ENCODE measurements at regions not wholly inside any gene's neighbourhood (a gene's known extent, or its start where the extent isn't known, plus 50 kb on each side); places are given as distances from the start of the nearest gene placed in this dataset.

- no peak for FAIRE-seq
- Mint-ChIP-seq H3K4me1 (ENCODE audit: low read depth, unreplicated experiment) (peaks cover 3% of the 10 kb centered on the region), H3K27me3 (ENCODE audit: low read depth, unreplicated experiment) (peaks cover 3% of the 10 kb centered on the region), H3K9me3 (ENCODE audit: unreplicated experiment) (peaks cover 2% of the 10 kb centered on the region), H3K4me3 (ENCODE audit: unreplicated experiment) (no peak overlapping the region), H3K36me3 (ENCODE audit: low read depth, unreplicated experiment) (no peaks in the 10 kb centered on the region), H3K27ac (ENCODE audit: unreplicated experiment) (peak overlapping the region; percentile 60)
- no peak for TF ChIP-seq CTCF (IDR thresholded peaks at IDR 0.05; ENCODE audit: insufficient read depth, low read depth, low read length)
- no peak for TF ChIP-seq EZH2 (IDR thresholded peaks at IDR 0.05; ENCODE audit: insufficient read depth, low read length)
- Histone ChIP-seq H3K9me3 (ENCODE audit: insufficient read depth, low read depth, low read length) (no peaks in the 10 kb centered on the region), H3K4me1 (ENCODE audit: insufficient read depth, low read length) (no peaks in the 10 kb centered on the region), H3K4me3 (ENCODE audit: insufficient read depth, low read depth, low read length) (no peak overlapping the region), H3K36me3 (ENCODE audit: insufficient read depth, low read length) (no peaks in the 10 kb centered on the region), H3K4me2 (ENCODE audit: low read length) (no peak overlapping the region), H2AFZ (ENCODE audit: low read depth, low read length) (no peak overlapping the region), H3K27ac (ENCODE audit: low read depth, low read length) (no peak overlapping the region), H4K20me1 (ENCODE audit: insufficient read depth, low read length) (no peaks in the 10 kb centered on the region), H3K9ac (ENCODE audit: low read length) (no peak overlapping the region), H3K79me2 (ENCODE audit: insufficient read depth, low read length) (no peaks in the 10 kb centered on the region), H3K27me3 (ENCODE audit: insufficient read depth, low read length) (no peaks in the 10 kb centered on the region)
- no peak for DNase-seq (ENCODE audit: low read depth)
Measured at GRCh38 chr7:97639036-97639435, 92.8 kb upstream of the TAC1 start.

- Histone ChIP-seq H2AFZ (ENCODE audit: low read depth, low read length) (no peak overlapping the region), H3K27ac (ENCODE audit: low read depth, low read length) (no peak overlapping the region), H3K4me1 (ENCODE audit: insufficient read depth, low read length) (no peaks in the 10 kb centered on the region), H4K20me1 (ENCODE audit: insufficient read depth, low read length) (no peaks in the 10 kb centered on the region), H3K4me3 (ENCODE audit: insufficient read depth, low read depth, low read length) (no peak overlapping the region), H3K36me3 (ENCODE audit: insufficient read depth, low read length) (no peaks in the 10 kb centered on the region), H3K9me3 (ENCODE audit: insufficient read depth, low read depth, low read length) (no peaks in the 10 kb centered on the region), H3K4me2 (ENCODE audit: low read length) (no peak overlapping the region), H3K27me3 (ENCODE audit: insufficient read depth, low read length) (no peaks in the 10 kb centered on the region), H3K79me2 (ENCODE audit: insufficient read depth, low read length) (no peaks in the 10 kb centered on the region), H3K9ac (ENCODE audit: low read length) (no peak overlapping the region)
- DNase-seq (ENCODE audit: low read depth) (no peak), FAIRE-seq (no peak)
- Mint-ChIP-seq H3K27ac (ENCODE audit: unreplicated experiment) (no peak overlapping the region), H3K36me3 (ENCODE audit: low read depth, unreplicated experiment) (no peaks in the 10 kb centered on the region), H3K9me3 (ENCODE audit: unreplicated experiment) (no peaks in the 10 kb centered on the region), H3K4me1 (ENCODE audit: low read depth, unreplicated experiment) (no peaks in the 10 kb centered on the region), H3K27me3 (ENCODE audit: low read depth, unreplicated experiment) (peaks cover 10% of the 10 kb centered on the region), H3K4me3 (ENCODE audit: unreplicated experiment) (no peak overlapping the region)
- no peak for TF ChIP-seq CTCF (IDR thresholded peaks at IDR 0.05; ENCODE audit: insufficient read depth, low read depth, low read length)
- TF ChIP-seq EZH2 (IDR thresholded peaks at IDR 0.05; ENCODE audit: insufficient read depth, low read length): no peak
Measured at GRCh38 chr7:97659363-97660045, 72.4 kb upstream of the TAC1 start.

- H3K27me3 Mint-ChIP-seq (ENCODE audit: low read depth, unreplicated experiment): peaks cover 18% of the 10 kb centered on the region
- FAIRE-seq (no peak), DNase-seq (ENCODE audit: low read depth) (no peak)
- no peaks in the 10 kb centered on the region for H3K36me3 ChIP-seq (ENCODE audit: insufficient read depth, low read length)
- no peak overlapping the region for H3K4me2 ChIP-seq (ENCODE audit: low read length)
- H3K4me3 ChIP-seq (ENCODE audit: insufficient read depth, low read depth, low read length): no peak overlapping the region
- H3K9me3 ChIP-seq (ENCODE audit: insufficient read depth, low read depth, low read length): no peaks in the 10 kb centered on the region
- no peaks in the 10 kb centered on the region for H3K4me1 Mint-ChIP-seq (ENCODE audit: low read depth, unreplicated experiment)
- no peak overlapping the region for H3K27ac ChIP-seq (ENCODE audit: low read depth, low read length)
- no peaks in the 10 kb centered on the region for H3K9me3 Mint-ChIP-seq (ENCODE audit: unreplicated experiment)
- TF ChIP-seq EZH2 (IDR thresholded peaks at IDR 0.05; ENCODE audit: insufficient read depth, low read length) (no peak), CTCF (IDR thresholded peaks at IDR 0.05; ENCODE audit: insufficient read depth, low read depth, low read length) (no peak)
- no peaks in the 10 kb centered on the region for H3K27me3 ChIP-seq (ENCODE audit: insufficient read depth, low read length)
- no peak overlapping the region for H3K4me3 Mint-ChIP-seq (ENCODE audit: unreplicated experiment)
- H4K20me1 ChIP-seq (ENCODE audit: insufficient read depth, low read length): no peaks in the 10 kb centered on the region
- no peak overlapping the region for H3K27ac Mint-ChIP-seq (ENCODE audit: unreplicated experiment)
- H3K4me1 ChIP-seq (ENCODE audit: insufficient read depth, low read length): no peaks in the 10 kb centered on the region
- no peak overlapping the region for H2AFZ ChIP-seq (ENCODE audit: low read depth, low read length)
- H3K9ac ChIP-seq (ENCODE audit: low read length): no peak overlapping the region
- H3K36me3 Mint-ChIP-seq (ENCODE audit: low read depth, unreplicated experiment): no peaks in the 10 kb centered on the region
- no peaks in the 10 kb centered on the region for H3K79me2 ChIP-seq (ENCODE audit: insufficient read depth, low read length)
Measured at GRCh38 chr7:97667359-97667758, 64.5 kb upstream of the TAC1 start.

Data from astrocyte (in vitro differentiated cells and primary cell).